A673 (cell line): ENCODE measurements at regions not wholly inside any gene's neighbourhood (a gene's known extent, or its start where the extent isn't known, plus 50 kb on each side); places are given as distances from the start of the nearest gene placed in this dataset.
"Not testable (repeated sequence)": the region's sequence is repeated elsewhere in the genome, so short reads cannot be mapped to it uniquely, and the experiment has no call there.

Experiments used
- EZH2 ChIP-seq: fragments of 200-600 bp; sonication (generic); IDR thresholded peaks from 2 replicates; pipeline ENCODE4 v1.6.1; 2017; ENCODE audit warnings: borderline replicate concordance, low read depth, mild to moderate bottlenecking, mixed read lengths, antibody characterized with exemption, low read length; ENCODE audit not compliant: poor library complexity, severe bottlenecking
- TF ChIP-seq, protein P1 (sequence below): fragments of 300-800, 200-600 bp; sonication (generic); conservative IDR thresholded peaks from 2 replicates; pipeline ENCODE4 v1.5.1; 2017; ENCODE audit warnings: low read depth, mild to moderate bottlenecking, antibody characterized with exemption, low read length, moderate library complexity, mixed read lengths

DNA sequence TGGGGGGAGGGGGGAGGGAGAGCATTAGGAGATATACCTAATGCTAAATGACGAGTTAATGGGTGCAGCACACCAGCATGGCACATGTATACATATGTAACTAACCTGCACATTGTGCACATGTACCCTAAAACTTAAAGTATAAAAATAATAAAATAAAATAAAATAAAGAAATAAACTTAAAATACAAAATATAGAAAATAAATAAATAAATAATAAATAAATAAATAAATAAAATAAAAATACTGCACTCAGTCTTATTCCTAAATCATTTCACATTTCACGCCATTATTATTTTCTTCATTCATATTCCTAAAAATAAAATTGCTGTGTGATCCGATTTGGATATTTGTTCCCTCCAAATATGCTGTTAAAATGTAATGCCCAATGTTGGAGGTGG lies 156.5 kb upstream of the CCNG1 start:
- TF ChIP-seq, protein P1, sequence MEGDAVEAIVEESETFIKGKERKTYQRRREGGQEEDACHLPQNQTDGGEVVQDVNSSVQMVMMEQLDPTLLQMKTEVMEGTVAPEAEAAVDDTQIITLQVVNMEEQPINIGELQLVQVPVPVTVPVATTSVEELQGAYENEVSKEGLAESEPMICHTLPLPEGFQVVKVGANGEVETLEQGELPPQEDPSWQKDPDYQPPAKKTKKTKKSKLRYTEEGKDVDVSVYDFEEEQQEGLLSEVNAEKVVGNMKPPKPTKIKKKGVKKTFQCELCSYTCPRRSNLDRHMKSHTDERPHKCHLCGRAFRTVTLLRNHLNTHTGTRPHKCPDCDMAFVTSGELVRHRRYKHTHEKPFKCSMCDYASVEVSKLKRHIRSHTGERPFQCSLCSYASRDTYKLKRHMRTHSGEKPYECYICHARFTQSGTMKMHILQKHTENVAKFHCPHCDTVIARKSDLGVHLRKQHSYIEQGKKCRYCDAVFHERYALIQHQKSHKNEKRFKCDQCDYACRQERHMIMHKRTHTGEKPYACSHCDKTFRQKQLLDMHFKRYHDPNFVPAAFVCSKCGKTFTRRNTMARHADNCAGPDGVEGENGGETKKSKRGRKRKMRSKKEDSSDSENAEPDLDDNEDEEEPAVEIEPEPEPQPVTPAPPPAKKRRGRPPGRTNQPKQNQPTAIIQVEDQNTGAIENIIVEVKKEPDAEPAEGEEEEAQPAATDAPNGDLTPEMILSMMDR: not testable (repeated sequence)
- not testable (repeated sequence) for TF ChIP-seq EZH2
